H1 (cell line): ENCODE measurements at regions not wholly inside any gene's neighbourhood (a gene's known extent, or its start where the extent isn't known, plus 50 kb on each side); places are given as distances from the start of the nearest gene placed in this dataset.

ENCODE experiments used
- CTCF ChIA-PET: fragments of 300-600 bp; sonication (Branson Sonifier 250); formaldehyde crosslinking; loops from one replicate; lab custom pipeline; 2021; ENCODE audit not compliant: partially characterized antibody; lab: Charles Lee
- POLR2A ChIA-PET: fragments of 300-600 bp; sonication (Branson Sonifier 250); formaldehyde crosslinking; loops from one replicate; lab custom pipeline; 2021; ENCODE audit warnings: inconsistent platforms; ENCODE audit not compliant: partially characterized antibody; lab: Charles Lee
- DNase-seq, 2 experiments: peaks; one replicate each; pipeline versions ENCODE4 v3.0.0 to v3.0.0-alpha.2; 2010 to 2022; ENCODE audit warnings: low spot score in 2 of 2, low read depth in 1 of 2, mixed read lengths in 1 of 2
- FAIRE-seq: peaks from 2 replicates; lab custom pipeline; 2011; peaks lifted over from hg19 to GRCh38; lab: Jason Lieb, UNC
- H2AFZ ChIP-seq: 2 replicates; pipeline ENCODE4 v1.8.1; 2012; ENCODE audit warnings: low read length, inconsistent platforms
- H2AK5ac ChIP-seq: 2 replicates; pipeline ENCODE4 v1.6.1; 2013; ENCODE audit warnings: low read depth, low read length
- H2BK120ac ChIP-seq: replicated peaks from 2 replicates; pipeline ENCODE3; 2013; ENCODE audit warnings: low read depth, low read length, inconsistent platforms
- H2BK12ac ChIP-seq: 2 replicates; pipeline ENCODE4 v1.6.1; 2013; ENCODE audit warnings: low read depth, low read length
- H2BK15ac ChIP-seq: 2 replicates; pipeline ENCODE4 v1.6.1; 2013; ENCODE audit warnings: low read length
- H2BK20ac ChIP-seq: 2 replicates; pipeline ENCODE4 v1.6.1; 2013; ENCODE audit warnings: low read length
- H2BK5ac ChIP-seq: 2 replicates; pipeline ENCODE4 v1.6.1; 2013; ENCODE audit warnings: low read depth, low read length
- H3K14ac ChIP-seq: 2 replicates; pipeline ENCODE4 v1.6.1; 2013; ENCODE audit warnings: inconsistent platforms; ENCODE audit not compliant: insufficient read length
- H3K18ac ChIP-seq: 2 replicates; pipeline ENCODE4 v1.6.1; 2013; ENCODE audit warnings: low read length; ENCODE audit errors: extremely low read depth
- H3K23ac ChIP-seq: 2 replicates; pipeline ENCODE4 v1.6.1; 2013; ENCODE audit warnings: inconsistent platforms; ENCODE audit not compliant: insufficient read length
- H3K23me2 ChIP-seq: 2 replicates; pipeline ENCODE4 v1.6.1; 2013; ENCODE audit warnings: low read depth, low read length
- H3K27ac ChIP-seq: 2 replicates; pipeline ENCODE4 v1.6.1; 2011; ENCODE audit warnings: low read depth, low read length, inconsistent platforms
- H3K27me3 ChIP-seq, 4 experiments: replicated peaks in 1 of 4; 1 replicate in 1 of 4; 2 replicates in 3 of 4; pipeline versions ENCODE4 v1.6.1 to v1.8.1; 2011 to 2013; ENCODE audit warnings: low read length in 3 of 4, mild to moderate bottlenecking in 3 of 4, inconsistent platforms in 2 of 4, mixed read lengths in 2 of 4, moderate library complexity in 1 of 4; ENCODE audit not compliant: control insufficient read depth in 3 of 4, insufficient read depth in 3 of 4; ENCODE audit errors: extremely low read depth in 1 of 4
- H3K36me3 ChIP-seq, 4 experiments: 2 replicates each; pipeline versions ENCODE4 v1.6.1 to v1.8.1; 2011 to 2013; ENCODE audit warnings: mild to moderate bottlenecking in 4 of 4, low read length in 3 of 4, moderate library complexity in 2 of 4, control low read depth in 1 of 4, inconsistent platforms in 1 of 4; ENCODE audit not compliant: insufficient read depth in 4 of 4, control insufficient read depth in 2 of 4
- H3K4ac ChIP-seq: replicated peaks from 2 replicates; pipeline ENCODE3; 2013; ENCODE audit warnings: low read length, low read depth, mixed read lengths, inconsistent platforms; ENCODE audit not compliant: insufficient read length
- H3K4me1 ChIP-seq, 4 experiments: replicated peaks in 1 of 4; 1 replicate in 1 of 4; 2 replicates in 3 of 4; pipeline versions ENCODE4 v1.6.1 to v1.8.1; 2011 to 2013; ENCODE audit warnings: low read length in 3 of 4, inconsistent platforms in 2 of 4, mixed read lengths in 1 of 4; ENCODE audit not compliant: insufficient read depth in 4 of 4, control insufficient read depth in 3 of 4
- H3K4me2 ChIP-seq, 2 experiments: 2 replicates each; pipeline versions ENCODE4 v1.6.1 to v1.8.1; 2011 to 2013; ENCODE audit warnings: low read depth in 2 of 2, low read length in 2 of 2, control low read depth in 1 of 2, inconsistent platforms in 1 of 2, mild to moderate bottlenecking in 1 of 2; ENCODE audit not compliant: insufficient read depth in 1 of 2
- H3K4me3 ChIP-seq, 4 experiments: fragments of 200-600, 300-600 bp in 1 of 4; sonication (generic), shearing (Covaris generic), sonication (Bioruptor Twin) in 1 of 4; 2 replicates each; pipeline versions ENCODE4 v1.5.1 to v1.8.1; 2011 to 2016; ENCODE audit warnings: low read length in 4 of 4, low read depth in 3 of 4, control low read depth in 2 of 4, inconsistent platforms in 2 of 4, mild to moderate bottlenecking in 2 of 4, mixed read lengths in 1 of 4, moderate library complexity in 1 of 4; ENCODE audit not compliant: insufficient read depth in 2 of 4; ENCODE audit errors: extremely low read depth in 1 of 4
- H3K56ac ChIP-seq: replicated peaks from 2 replicates; pipeline ENCODE3; 2013; ENCODE audit warnings: low read depth, mild to moderate bottlenecking, mixed read lengths, low read length, inconsistent platforms; ENCODE audit not compliant: insufficient read length
- H3K79me1 ChIP-seq: 2 replicates; pipeline ENCODE4 v1.6.1; 2013; ENCODE audit warnings: low read depth, low read length, control low read depth
- H3K79me2 ChIP-seq, 2 experiments: 2 replicates each; pipeline versions ENCODE4 v1.6.1 to v1.8.1; 2012 to 2013; ENCODE audit warnings: low read length in 2 of 2, mild to moderate bottlenecking in 2 of 2, inconsistent platforms in 1 of 2; ENCODE audit not compliant: insufficient read depth in 2 of 2, control insufficient read depth in 1 of 2
- H3K9ac ChIP-seq, 4 experiments: replicated peaks in 1 of 4; 1 replicate in 1 of 4; 2 replicates in 3 of 4; pipeline versions ENCODE4 v1.6.1 to v1.8.1; 2011 to 2013; ENCODE audit warnings: low read depth in 3 of 4, low read length in 3 of 4, control low read depth in 2 of 4, mild to moderate bottlenecking in 2 of 4, moderate library complexity in 2 of 4, inconsistent platforms in 1 of 4; ENCODE audit errors: extremely low read depth in 1 of 4
- H3K9me3 ChIP-seq, 2 experiments: 2 replicates each; pipeline versions ENCODE4 v1.6.1 to v1.8.1; 2012 to 2013; ENCODE audit warnings: mild to moderate bottlenecking in 2 of 2, moderate library complexity in 2 of 2, control low read depth in 1 of 2, inconsistent platforms in 1 of 2, low read depth in 1 of 2, low read length in 1 of 2, mixed read lengths in 1 of 2; ENCODE audit not compliant: insufficient read depth in 2 of 2
- H4K20me1 ChIP-seq, 2 experiments: replicated peaks in 1 of 2; 2 replicates each; pipeline versions ENCODE3 to v1.8.1; 2011 to 2013; ENCODE audit warnings: inconsistent platforms in 2 of 2, low read length in 2 of 2, mild to moderate bottlenecking in 1 of 2; ENCODE audit not compliant: insufficient read depth in 2 of 2, control insufficient read depth in 1 of 2
- H4K5ac ChIP-seq: 2 replicates; pipeline ENCODE4 v1.6.1; 2013; ENCODE audit warnings: low read length, low read depth, mixed read lengths, inconsistent platforms; ENCODE audit not compliant: insufficient read length
- H4K8ac ChIP-seq: 2 replicates; pipeline ENCODE4 v1.8.0; 2013; ENCODE audit warnings: mild to moderate bottlenecking, moderate library complexity, low read length, inconsistent platforms; ENCODE audit not compliant: insufficient read depth; ENCODE audit errors: extremely low read depth
- H4K91ac ChIP-seq: replicated peaks from 2 replicates; pipeline ENCODE3; 2013; ENCODE audit warnings: low read length, mixed read lengths, inconsistent platforms; ENCODE audit not compliant: insufficient read length
- YY1 ChIP-seq: IDR thresholded peaks from 2 replicates; pipeline ENCODE4 v1.6.1; 2011; ENCODE audit warnings: low read depth, mild to moderate bottlenecking, low read length
- WGBS, 2 experiments: shearing (Covaris generic) in 1 of 2; methylation state at CpG; one replicate each; pipeline versions ENCODE4 v1.1.6 to v1.1.7; 2013 to 2015; ENCODE audit warnings: low lambda C conversion rate in 2 of 2, mixed read lengths in 2 of 2, inconsistent platforms in 1 of 2, low coverage in 1 of 2, missing lambda C conversion rate in 1 of 2; ENCODE audit not compliant: insufficient replicate concordance in 2 of 2, insufficient coverage in 1 of 2, insufficient read length in 1 of 2; ENCODE audit errors: extremely low coverage in 1 of 2, missing lambda C conversion rate in 1 of 2; 5-methylcytosine and 5-hydroxymethylcytosine counted together

DNA sequence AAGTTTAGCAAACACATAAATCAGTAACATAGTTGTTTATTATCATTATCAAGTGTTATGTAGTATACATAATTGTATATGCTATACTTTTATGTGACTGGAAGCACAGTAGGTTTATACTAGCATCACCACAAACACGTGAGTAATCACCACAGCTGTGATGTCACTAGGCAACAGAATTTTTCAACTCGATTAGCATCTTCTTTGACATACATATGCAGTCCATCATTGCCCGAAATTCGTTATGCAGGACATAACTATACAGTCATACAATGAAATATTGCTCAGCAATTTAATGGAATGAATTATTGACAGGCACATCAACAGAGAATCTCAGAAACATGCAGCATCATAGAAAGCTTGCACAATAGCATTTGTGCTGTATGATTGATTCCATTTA, 77.7 kb downstream of the LSM5 start:
- no peaks in the 10 kb centered on the region for H3K23me2 ChIP-seq
- no peaks in the 10 kb centered on the region for H3K36me3 ChIP-seq
- H2AK5ac ChIP-seq = no peak overlapping the region
- H2BK12ac ChIP-seq = no peak overlapping the region
- H2BK5ac ChIP-seq = no peak overlapping the region
- H3K4me3 ChIP-seq = no peak overlapping the region
- POLR2A ChIA-PET = no interaction called here
- no peak overlapping the region for H2AFZ ChIP-seq
- no peak overlapping the region for H3K14ac ChIP-seq
- H3K79me2 ChIP-seq = no peaks in the 10 kb centered on the region; a peak in 1 of 4 replicates
- no peak overlapping the region for H2BK20ac ChIP-seq
- H4K20me1 ChIP-seq = no peaks in the 10 kb centered on the region
- no peak overlapping the region for H3K27ac ChIP-seq
- no peak overlapping the region for H4K8ac ChIP-seq
- DNase-seq (no peak), FAIRE-seq (no peak)
- no peak overlapping the region for H3K18ac ChIP-seq
- no peak overlapping the region for H3K4ac ChIP-seq
- CTCF ChIA-PET = no interaction called here
- no peaks in the 10 kb centered on the region for H3K9me3 ChIP-seq
- H3K79me1 ChIP-seq = no peaks in the 10 kb centered on the region
- H4K5ac ChIP-seq = no peak overlapping the region
- no peak for TF ChIP-seq YY1
- no peak overlapping the region for H3K56ac ChIP-seq
- H2BK120ac ChIP-seq = no peak overlapping the region
- no peaks in the 10 kb centered on the region for H3K27me3 ChIP-seq
- H3K9ac ChIP-seq = no peak overlapping the region
- H3K4me1 ChIP-seq = 0 out of 7 replicates have a peak, but pooled peaks cover 0 to 2% (median 0%) of the 10 kb centered on the region in 4 experiments
- H3K23ac ChIP-seq = no peak overlapping the region
- no peak overlapping the region for H4K91ac ChIP-seq
- H3K4me2 ChIP-seq = no peak overlapping the region
- 85% methylated on average over 4 of the region's 4 CpGs; no CpG with 5 or more reads in 1 of the 2 experiments for WGBS, 2 experiments
- no peak overlapping the region for H2BK15ac ChIP-seq
